H9 (cell line): ENCODE measurements at regions not wholly inside any gene's neighbourhood (a gene's known extent, or its start where the extent isn't known, plus 50 kb on each side); places are given as distances from the start of the nearest gene placed in this dataset.

Experiments
- DNase-seq: peaks from one replicate; pipeline ENCODE4 v3.0.0-alpha.2; 2017
- H2AFZ ChIP-seq: one replicate; pipeline ENCODE4 v1.6.1; 2013; ENCODE audit warnings: mild to moderate bottlenecking, low read length, control low read depth, moderate library complexity
- H2AK5ac ChIP-seq: 2 replicates; pipeline ENCODE4 v1.6.1; 2013; ENCODE audit warnings: low read length, control low read depth, mixed read lengths; ENCODE audit not compliant: insufficient read length
- H2BK120ac ChIP-seq: one replicate; pipeline ENCODE4 v1.6.1; 2013; ENCODE audit warnings: low read depth, mild to moderate bottlenecking, low read length, control low read depth, inconsistent platforms; ENCODE audit not compliant: poor library complexity, severe bottlenecking
- H2BK12ac ChIP-seq: 2 replicates; pipeline ENCODE4 v1.6.1; 2013; ENCODE audit warnings: low read length, control low read depth, mixed read lengths, low read depth; ENCODE audit not compliant: insufficient read length
- H2BK15ac ChIP-seq: 2 replicates; pipeline ENCODE4 v1.6.1; 2013; ENCODE audit warnings: low read depth, low read length, control low read depth
- H2BK20ac ChIP-seq: one replicate; pipeline ENCODE4 v1.6.1; 2013; ENCODE audit warnings: low read depth, mild to moderate bottlenecking, low read length, control low read depth, inconsistent platforms; ENCODE audit not compliant: poor library complexity, severe bottlenecking
- H2BK5ac ChIP-seq: 2 replicates; pipeline ENCODE4 v1.6.1; 2013; ENCODE audit warnings: low read length, control low read depth, mixed read lengths; ENCODE audit not compliant: insufficient read length
- H3K14ac ChIP-seq: 2 replicates; pipeline ENCODE4 v1.6.1; 2013; ENCODE audit warnings: low read length, control low read depth; ENCODE audit not compliant: insufficient read depth
- H3K18ac ChIP-seq: 2 replicates; pipeline ENCODE4 v1.6.1; 2013; ENCODE audit warnings: low read depth, mild to moderate bottlenecking, mixed read lengths, low read length, control low read depth; ENCODE audit not compliant: insufficient read length
- H3K23ac ChIP-seq: 2 replicates; pipeline ENCODE4 v1.6.1; 2013; ENCODE audit warnings: low read length, control low read depth, mixed read lengths, low read depth; ENCODE audit not compliant: insufficient read length
- H3K23me2 ChIP-seq: 2 replicates; pipeline ENCODE4 v1.6.1; 2013; ENCODE audit warnings: low read depth, mild to moderate bottlenecking, mixed read lengths, low read length, control low read depth; ENCODE audit not compliant: insufficient read length, poor library complexity, severe bottlenecking
- H3K27ac ChIP-seq: 2 replicates; pipeline ENCODE4 v1.5.1; 2013; ENCODE audit warnings: low read length, control low read depth, mixed read lengths, low read depth; ENCODE audit not compliant: insufficient read length
- H3K27me3 ChIP-seq: 2 replicates; pipeline ENCODE4 v1.6.1; 2013; ENCODE audit warnings: low read length, control low read depth, inconsistent platforms; ENCODE audit not compliant: insufficient read depth
- H3K4ac ChIP-seq: 2 replicates; pipeline ENCODE4 v1.6.1; 2013; ENCODE audit warnings: low read depth, mild to moderate bottlenecking, control low read depth, inconsistent platforms, low read length, moderate library complexity
- H3K4me1 ChIP-seq: 2 replicates; pipeline ENCODE4 v1.6.1; 2013; ENCODE audit warnings: low read length, control low read depth, inconsistent platforms; ENCODE audit not compliant: insufficient read depth
- H3K4me2 ChIP-seq: 2 replicates; pipeline ENCODE4 v1.6.1; 2013; ENCODE audit warnings: low read length, control low read depth, mixed read lengths; ENCODE audit not compliant: insufficient read length, insufficient read depth
- H3K56ac ChIP-seq: 2 replicates; pipeline ENCODE4 v1.6.1; 2013; ENCODE audit warnings: low read depth, mild to moderate bottlenecking, mixed read lengths, low read length, control low read depth; ENCODE audit not compliant: insufficient read length
- H3K79me1 ChIP-seq: 2 replicates; pipeline ENCODE4 v1.6.1; 2013; ENCODE audit warnings: low read depth, mild to moderate bottlenecking, moderate library complexity, low read length, control low read depth, inconsistent platforms; ENCODE audit not compliant: insufficient read depth, poor library complexity, severe bottlenecking
- H3K79me2 ChIP-seq: 2 replicates; pipeline ENCODE4 v1.6.1; 2013; ENCODE audit warnings: low read length, control low read depth, inconsistent platforms; ENCODE audit not compliant: insufficient read depth
- H3K9ac ChIP-seq: 2 replicates; pipeline ENCODE4 v1.6.1; 2013; ENCODE audit warnings: low read length, control low read depth, mixed read lengths; ENCODE audit not compliant: insufficient read length; ENCODE audit errors: extremely low read depth
- H3K9me3 ChIP-seq: one replicate; pipeline ENCODE4 v1.6.1; 2013; ENCODE audit warnings: low read depth, low read length, inconsistent platforms; ENCODE audit not compliant: control insufficient read depth
- H3T11ph ChIP-seq: one replicate; pipeline ENCODE4 v1.6.1; 2013; ENCODE audit warnings: mild to moderate bottlenecking, low read length, control low read depth, inconsistent platforms
- H4K20me1 ChIP-seq: one replicate; pipeline ENCODE4 v1.6.1; 2013; ENCODE audit not compliant: control insufficient read depth, insufficient read length, insufficient read depth
- H4K5ac ChIP-seq: 2 replicates; pipeline ENCODE4 v1.6.1; 2013; ENCODE audit warnings: low read depth, mild to moderate bottlenecking, mixed read lengths, low read length, control low read depth; ENCODE audit not compliant: insufficient read length
- H4K8ac ChIP-seq: replicated peaks from 2 replicates; pipeline ENCODE4 v1.6.1; 2013; ENCODE audit warnings: low read length, control low read depth, mixed read lengths, low read depth; ENCODE audit not compliant: insufficient read length
- H4K91ac ChIP-seq: 2 replicates; pipeline ENCODE4 v1.6.1; 2013; ENCODE audit warnings: low read depth, mild to moderate bottlenecking, moderate library complexity, mixed read lengths, low read length, control low read depth; ENCODE audit not compliant: insufficient read length
- H3K27ac Mint-ChIP-seq, 3 experiments: 2 replicates in 2 of 3; 3 replicates in 1 of 3; pipeline ENCODE4 v1.8.0; 2020 to 2021; ENCODE audit warnings: mixed read lengths in 3 of 3, mild to moderate bottlenecking in 1 of 3, moderate library complexity in 1 of 3
- H3K27me3 Mint-ChIP-seq: 2 replicates; pipeline ENCODE4 v1.8.0; 2021; ENCODE audit warnings: low read depth, mild to moderate bottlenecking, moderate library complexity, mixed read lengths
- H3K36me3 Mint-ChIP-seq, 3 experiments: 2 replicates in 2 of 3; 3 replicates in 1 of 3; pipeline ENCODE4 v1.8.0; 2020 to 2021; ENCODE audit warnings: low read depth in 3 of 3, mixed read lengths in 3 of 3; ENCODE audit not compliant: insufficient read depth in 1 of 3
- H3K4me1 Mint-ChIP-seq, 2 experiments: 2 replicates each; pipeline ENCODE4 v1.8.0; 2020; ENCODE audit warnings: mixed read lengths in 2 of 2
- H3K4me3 Mint-ChIP-seq, 2 experiments: 2 replicates in 1 of 2; 3 replicates in 1 of 2; pipeline ENCODE4 v1.8.0; 2020 to 2021; ENCODE audit warnings: mild to moderate bottlenecking in 2 of 2, mixed read lengths in 2 of 2, moderate library complexity in 1 of 2
- H3K9me3 Mint-ChIP-seq, 2 experiments: 2 replicates in 1 of 2; 3 replicates in 1 of 2; pipeline ENCODE4 v1.8.0; 2020; ENCODE audit warnings: mild to moderate bottlenecking in 2 of 2, mixed read lengths in 2 of 2, moderate library complexity in 1 of 2
- WGBS: extraction: QIAGEN DNeasy Blood & Tissue Kit; methylation state at CpG from one replicate; pipeline ENCODE4 v1.1.7; 2013; ENCODE audit warnings: missing lambda C conversion rate, low lambda C conversion rate, mixed read lengths; ENCODE audit not compliant: insufficient read length; ENCODE audit errors: extremely low coverage; 5-methylcytosine and 5-hydroxymethylcytosine counted together
- TF ChIP-seq, protein P1 (sequence below): fragments of 200-600 bp; sonication (generic); conservative IDR thresholded peaks from 3 replicates; pipeline ENCODE4 v1.8.0; 2021; ENCODE audit warnings: antibody characterized with exemption, mild to moderate bottlenecking

DNA sequence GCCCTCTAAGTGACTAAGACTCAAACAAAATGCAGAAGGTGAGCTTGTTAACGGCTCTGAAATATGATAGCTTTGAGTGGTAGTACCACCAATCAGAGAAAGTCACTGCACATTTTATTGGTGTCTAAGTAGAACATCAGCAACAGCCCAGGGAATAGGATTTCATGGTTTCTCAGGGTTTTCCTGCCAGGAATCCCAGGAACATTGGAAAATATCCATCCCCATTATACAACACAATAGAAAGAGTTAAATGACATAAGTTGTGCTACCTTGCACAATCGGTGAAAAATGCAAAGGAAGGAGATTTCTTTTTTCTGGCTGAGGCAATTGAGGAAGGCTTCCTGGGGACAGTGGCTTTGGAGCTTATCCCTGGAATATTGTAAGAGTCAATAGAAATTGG, 283.1 kb downstream of the HLX start:
- Mint-ChIP-seq H3K9me3 (no peaks in the 10 kb centered on the region), H3K4me1 (peaks cover 26 to 32% of the 10 kb centered on the region in 2 experiments), H3K36me3 (no peaks in the 10 kb centered on the region; a peak in 2 of 7 replicates), H3K27me3 (no peaks in the 10 kb centered on the region), H3K27ac (peak overlapping the region in 1 of 3 experiments; percentile 62; a peak in 3 of 7 replicates), H3K4me3 (no peak overlapping the region)
- H2BK120ac ChIP-seq = no peak overlapping the region
- no peak overlapping the region for H3T11ph ChIP-seq
- no peaks in the 10 kb centered on the region for H3K79me2 ChIP-seq
- WGBS = no CpG with 5 or more reads among the region's 2 CpGs
- H4K20me1 ChIP-seq = no peaks in the 10 kb centered on the region
- no peak overlapping the region for H2BK15ac ChIP-seq
- peaks cover 6% of the 10 kb centered on the region for H3K4me1 ChIP-seq
- H3K9ac ChIP-seq = no peak overlapping the region
- H3K23ac ChIP-seq = no peak overlapping the region
- H4K8ac ChIP-seq = no peak overlapping the region
- H2BK12ac ChIP-seq = no peak overlapping the region
- no peak overlapping the region for H4K5ac ChIP-seq
- TF ChIP-seq, protein P1, sequence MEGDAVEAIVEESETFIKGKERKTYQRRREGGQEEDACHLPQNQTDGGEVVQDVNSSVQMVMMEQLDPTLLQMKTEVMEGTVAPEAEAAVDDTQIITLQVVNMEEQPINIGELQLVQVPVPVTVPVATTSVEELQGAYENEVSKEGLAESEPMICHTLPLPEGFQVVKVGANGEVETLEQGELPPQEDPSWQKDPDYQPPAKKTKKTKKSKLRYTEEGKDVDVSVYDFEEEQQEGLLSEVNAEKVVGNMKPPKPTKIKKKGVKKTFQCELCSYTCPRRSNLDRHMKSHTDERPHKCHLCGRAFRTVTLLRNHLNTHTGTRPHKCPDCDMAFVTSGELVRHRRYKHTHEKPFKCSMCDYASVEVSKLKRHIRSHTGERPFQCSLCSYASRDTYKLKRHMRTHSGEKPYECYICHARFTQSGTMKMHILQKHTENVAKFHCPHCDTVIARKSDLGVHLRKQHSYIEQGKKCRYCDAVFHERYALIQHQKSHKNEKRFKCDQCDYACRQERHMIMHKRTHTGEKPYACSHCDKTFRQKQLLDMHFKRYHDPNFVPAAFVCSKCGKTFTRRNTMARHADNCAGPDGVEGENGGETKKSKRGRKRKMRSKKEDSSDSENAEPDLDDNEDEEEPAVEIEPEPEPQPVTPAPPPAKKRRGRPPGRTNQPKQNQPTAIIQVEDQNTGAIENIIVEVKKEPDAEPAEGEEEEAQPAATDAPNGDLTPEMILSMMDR = no peak
- H3K27me3 ChIP-seq = no peaks in the 10 kb centered on the region
- no peak for DNase-seq
- no peaks in the 10 kb centered on the region for H3K79me1 ChIP-seq
- H4K91ac ChIP-seq = no peak overlapping the region
- no peak overlapping the region for H3K4ac ChIP-seq
- no peaks in the 10 kb centered on the region for H3K23me2 ChIP-seq
- H3K56ac ChIP-seq = no peak overlapping the region
- H2AFZ ChIP-seq = no peak overlapping the region
- no peak overlapping the region for H2BK20ac ChIP-seq
- H2BK5ac ChIP-seq = no peak overlapping the region
- H3K9me3 ChIP-seq = no peaks in the 10 kb centered on the region
- H3K14ac ChIP-seq = no peak overlapping the region
- no peak overlapping the region for H3K18ac ChIP-seq
- no peak overlapping the region for H2AK5ac ChIP-seq
- H3K27ac ChIP-seq = no peak overlapping the region
- no peak overlapping the region for H3K4me2 ChIP-seq
